ENCODE measurements at regions not wholly inside any gene's neighbourhood (a gene's known extent, or its start where the extent isn't known, plus 50 kb on each side); places are given as distances from the start of the nearest gene placed in this dataset.

GRCh38 chr12:33795536-33795935, 226.8 kb upstream of the ALG10 start:
- H3K4me3 ChIP-seq (ENCODE audit: low read depth, low read length), result no peak overlapping the region
- TF ChIP-seq, protein P1, sequence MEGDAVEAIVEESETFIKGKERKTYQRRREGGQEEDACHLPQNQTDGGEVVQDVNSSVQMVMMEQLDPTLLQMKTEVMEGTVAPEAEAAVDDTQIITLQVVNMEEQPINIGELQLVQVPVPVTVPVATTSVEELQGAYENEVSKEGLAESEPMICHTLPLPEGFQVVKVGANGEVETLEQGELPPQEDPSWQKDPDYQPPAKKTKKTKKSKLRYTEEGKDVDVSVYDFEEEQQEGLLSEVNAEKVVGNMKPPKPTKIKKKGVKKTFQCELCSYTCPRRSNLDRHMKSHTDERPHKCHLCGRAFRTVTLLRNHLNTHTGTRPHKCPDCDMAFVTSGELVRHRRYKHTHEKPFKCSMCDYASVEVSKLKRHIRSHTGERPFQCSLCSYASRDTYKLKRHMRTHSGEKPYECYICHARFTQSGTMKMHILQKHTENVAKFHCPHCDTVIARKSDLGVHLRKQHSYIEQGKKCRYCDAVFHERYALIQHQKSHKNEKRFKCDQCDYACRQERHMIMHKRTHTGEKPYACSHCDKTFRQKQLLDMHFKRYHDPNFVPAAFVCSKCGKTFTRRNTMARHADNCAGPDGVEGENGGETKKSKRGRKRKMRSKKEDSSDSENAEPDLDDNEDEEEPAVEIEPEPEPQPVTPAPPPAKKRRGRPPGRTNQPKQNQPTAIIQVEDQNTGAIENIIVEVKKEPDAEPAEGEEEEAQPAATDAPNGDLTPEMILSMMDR (IDR thresholded peaks at IDR 0.05; ENCODE audit: insufficient read depth, low read length, severe bottlenecking), result no peak
- H3K36me3 ChIP-seq (ENCODE audit: control insufficient read depth, insufficient read depth, low read length), result no peaks in the 10 kb centered on the region
- peak; percentile 79 for FAIRE-seq
- H3K27me3 ChIP-seq (ENCODE audit: control insufficient read depth, insufficient read depth, low read length), result no peaks in the 10 kb centered on the region
- peak; percentile 29 for DNase-seq (ENCODE audit: low read depth)

DNA sequence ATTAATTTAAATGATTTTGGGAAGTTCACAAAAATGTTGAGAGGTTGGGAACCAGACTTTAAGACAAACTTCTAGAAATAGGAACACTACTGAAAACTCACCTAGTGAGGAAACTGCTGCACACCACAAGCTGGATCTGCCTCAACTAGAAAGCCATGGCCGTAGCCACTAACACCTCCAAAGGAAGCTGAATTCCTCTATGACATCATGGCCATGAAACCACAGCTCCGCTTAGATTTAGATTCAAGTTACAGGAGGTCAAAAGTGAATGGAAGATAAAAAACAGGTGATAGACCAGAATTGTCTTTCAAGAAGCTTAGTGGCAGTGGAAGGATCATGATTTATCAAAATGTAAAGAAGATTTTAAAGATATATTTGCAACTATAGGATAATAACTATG, 208.8 kb upstream of the ALG10 start:
- DNase-seq (ENCODE audit: low read depth) (no peak), FAIRE-seq (no peak)
- Histone ChIP-seq H3K27me3 (ENCODE audit: control insufficient read depth, insufficient read depth, low read length) (no peaks in the 10 kb centered on the region), H3K36me3 (ENCODE audit: control insufficient read depth, insufficient read depth, low read length) (no peaks in the 10 kb centered on the region), H3K4me3 (ENCODE audit: low read depth, low read length) (no peak overlapping the region)
- TF ChIP-seq, protein P1 (IDR thresholded peaks at IDR 0.05; ENCODE audit: insufficient read depth, low read length, severe bottlenecking), result no peak

DNA sequence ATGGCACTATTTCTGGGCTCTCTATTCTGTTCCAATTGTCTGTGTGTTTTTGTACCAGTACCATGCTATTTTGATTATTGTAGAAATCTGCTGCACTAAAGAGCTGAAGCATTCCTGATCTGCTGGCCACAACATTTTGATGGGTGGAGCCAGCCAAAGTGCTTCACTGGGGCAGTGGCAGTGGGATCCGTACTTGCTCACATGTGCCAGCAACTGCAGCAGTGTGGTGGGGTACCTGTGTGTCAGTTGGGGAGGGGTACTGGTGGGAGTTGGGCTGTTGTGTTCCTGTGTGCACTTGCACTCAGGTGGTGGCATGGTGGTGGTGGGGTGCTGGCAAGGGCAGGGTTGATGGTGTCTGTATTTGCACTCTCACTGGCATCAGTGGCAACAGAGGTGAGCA, 204.6 kb upstream of the ALG10 start:
- Histone ChIP-seq H3K36me3 (ENCODE audit: control insufficient read depth, insufficient read depth, low read length) (no peaks in the 10 kb centered on the region), H3K27me3 (ENCODE audit: control insufficient read depth, insufficient read depth, low read length) (no peaks in the 10 kb centered on the region), H3K4me3 (ENCODE audit: low read depth, low read length) (no peak overlapping the region)
- no peak for DNase-seq (ENCODE audit: low read depth)
- no peak for FAIRE-seq
- TF ChIP-seq, protein P1 (IDR thresholded peaks at IDR 0.05; ENCODE audit: insufficient read depth, low read length, severe bottlenecking), result no peak

DNA sequence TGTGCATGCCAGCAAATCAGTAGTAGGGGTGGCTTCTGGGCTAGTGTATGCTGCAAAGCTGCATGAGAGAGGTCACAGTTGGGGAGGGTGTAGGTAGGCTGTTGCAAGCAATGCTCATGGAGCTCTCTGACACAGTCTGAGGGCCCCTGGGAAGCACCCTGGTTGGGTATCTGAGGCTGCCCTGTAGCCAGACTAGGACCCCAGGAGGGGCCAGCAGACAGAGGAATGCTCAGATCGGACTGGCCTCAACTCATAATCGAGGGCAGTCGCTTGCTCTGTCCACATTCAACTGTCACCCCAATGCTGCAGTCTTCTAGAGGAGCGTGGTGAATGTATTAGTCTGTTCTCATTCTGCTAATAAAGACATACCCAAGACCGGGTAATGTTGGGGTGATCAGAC, 204.0 kb upstream of the ALG10 start:
- Histone ChIP-seq H3K4me3 (ENCODE audit: low read depth, low read length) (no peak overlapping the region), H3K36me3 (ENCODE audit: control insufficient read depth, insufficient read depth, low read length) (no peaks in the 10 kb centered on the region), H3K27me3 (ENCODE audit: control insufficient read depth, insufficient read depth, low read length) (no peaks in the 10 kb centered on the region)
- FAIRE-seq (no peak), DNase-seq (ENCODE audit: low read depth) (no peak)
- TF ChIP-seq, protein P1 (IDR thresholded peaks at IDR 0.05; ENCODE audit: insufficient read depth, low read length, severe bottlenecking), result no peak

GRCh38 chr12:33825442-33825841, 196.9 kb upstream of the ALG10 start:
- FAIRE-seq (no peak), DNase-seq (ENCODE audit: low read depth) (peak; percentile 10)
- no peaks in the 10 kb centered on the region for H3K36me3 ChIP-seq (ENCODE audit: control insufficient read depth, insufficient read depth, low read length)
- no peak overlapping the region for H3K4me3 ChIP-seq (ENCODE audit: low read depth, low read length)
- H3K27me3 ChIP-seq (ENCODE audit: control insufficient read depth, insufficient read depth, low read length), result no peaks in the 10 kb centered on the region
- TF ChIP-seq, protein P1 (IDR thresholded peaks at IDR 0.05; ENCODE audit: insufficient read depth, low read length, severe bottlenecking), result no peak

GRCh38 chr12:33825986-33826602, 196.2 kb upstream of the ALG10 start:
- no peak for DNase-seq (ENCODE audit: low read depth)
- Histone ChIP-seq H3K4me3 (ENCODE audit: low read depth, low read length) (no peak overlapping the region), H3K27me3 (ENCODE audit: control insufficient read depth, insufficient read depth, low read length) (no peaks in the 10 kb centered on the region), H3K36me3 (ENCODE audit: control insufficient read depth, insufficient read depth, low read length) (no peaks in the 10 kb centered on the region)
- TF ChIP-seq, protein P1 (IDR thresholded peaks at IDR 0.05; ENCODE audit: insufficient read depth, low read length, severe bottlenecking), result no peak
- FAIRE-seq, result no peak
